IMR-90 (cell line): ENCODE measurements at regions not wholly inside any gene's neighbourhood (a gene's known extent, or its start where the extent isn't known, plus 50 kb on each side); places are given as distances from the start of the nearest gene placed in this dataset.

ENCODE experiments used
- ATAC-seq: fragments of 200-7000 bp; cut with Tn5 transposase; 2 replicates; pipeline ENCODE4 v1.9.1; 2020; ENCODE audit warnings: low read depth, mild to moderate bottlenecking, moderate library complexity
- BruUV-seq: library from RNA; stranded (reverse); fragments of 400-500 nt; replicated peaks from 2 replicates; lab custom pipeline; 2021; lab: Mats Ljungman, UMichigan
- CTCF ChIA-PET: fragments of 300-600 bp; formaldehyde crosslinking; extraction: SDS; loops from one replicate; lab custom pipeline; 2021; ENCODE audit warnings: antibody characterized with exemption; lab: Yijun Ruan, JAX
- POLR2A ChIA-PET: fragments of 300-600 bp; sonication (Branson Sonifier 250); formaldehyde crosslinking; loops from one replicate; lab custom pipeline; 2022; ENCODE audit warnings: antibody characterized with exemption; ENCODE audit not compliant: unreplicated experiment; lab: Charles Lee
- DNase-seq: peaks from one replicate; pipeline ENCODE4 v3.0.0; 2013
- H2AFZ ChIP-seq: replicated peaks from 2 replicates; pipeline ENCODE3; 2013; ENCODE audit warnings: low read length, mild to moderate bottlenecking; ENCODE audit not compliant: poor library complexity
- H2AK5ac ChIP-seq: 2 replicates; pipeline ENCODE4 v1.6.1; 2013; ENCODE audit warnings: low read depth, low read length, inconsistent platforms
- H2AK9ac ChIP-seq: replicated peaks from 2 replicates; pipeline ENCODE3; 2013; ENCODE audit warnings: mild to moderate bottlenecking, low read depth, low read length, moderate library complexity; ENCODE audit not compliant: poor library complexity
- H2BK120ac ChIP-seq: 2 replicates; pipeline ENCODE4 v1.6.1; 2013; ENCODE audit warnings: low read depth, low read length, inconsistent platforms
- H2BK15ac ChIP-seq: 3 replicates; pipeline ENCODE4 v1.6.1; 2013; ENCODE audit warnings: low read depth, low read length, inconsistent platforms
- H2BK20ac ChIP-seq: 2 replicates; pipeline ENCODE4 v1.6.1; 2013; ENCODE audit warnings: low read depth, mild to moderate bottlenecking, inconsistent platforms, low read length, moderate library complexity
- H2BK5ac ChIP-seq: 2 replicates; pipeline ENCODE4 v1.6.1; 2013; ENCODE audit warnings: mild to moderate bottlenecking, low read depth, low read length, inconsistent platforms; ENCODE audit not compliant: poor library complexity, severe bottlenecking
- H3K14ac ChIP-seq: replicated peaks from 2 replicates; pipeline ENCODE4 v1.6.1; 2013; ENCODE audit warnings: low read depth, low read length, inconsistent platforms
- H3K18ac ChIP-seq: 2 replicates; pipeline ENCODE4 v1.6.1; 2013; ENCODE audit warnings: low read depth, low read length, control low read depth
- H3K23ac ChIP-seq: 2 replicates; pipeline ENCODE4 v1.6.1; 2013; ENCODE audit warnings: low read depth, low read length, inconsistent platforms
- H3K27ac ChIP-seq: 2 replicates; pipeline ENCODE4 v1.5.1; 2013; ENCODE audit warnings: mild to moderate bottlenecking, control low read depth, low read length; ENCODE audit not compliant: insufficient read depth
- H3K27me3 ChIP-seq: 2 replicates; pipeline ENCODE4 v1.6.1; 2013; ENCODE audit warnings: low read length; ENCODE audit not compliant: control insufficient read depth, insufficient read depth
- H3K36me3 ChIP-seq: 2 replicates; pipeline ENCODE4 v1.6.1; 2013; ENCODE audit warnings: low read length, mixed read lengths; ENCODE audit not compliant: control insufficient read depth, insufficient read depth
- H3K4ac ChIP-seq: 2 replicates; pipeline ENCODE4 v1.6.1; 2013; ENCODE audit warnings: low read depth, low read length, inconsistent platforms
- H3K4me1 ChIP-seq: 2 replicates; pipeline ENCODE4 v1.6.1; 2013; ENCODE audit warnings: low read length, mixed read lengths; ENCODE audit not compliant: control insufficient read depth, insufficient read depth
- H3K4me2 ChIP-seq: 2 replicates; pipeline ENCODE4 v1.6.1; 2013; ENCODE audit warnings: low read depth, mild to moderate bottlenecking, control low read depth, low read length, moderate library complexity
- H3K4me3 ChIP-seq: 2 replicates; pipeline ENCODE4 v1.5.1; 2013; ENCODE audit warnings: low read depth, mild to moderate bottlenecking, control low read depth, low read length, moderate library complexity; ENCODE audit not compliant: insufficient read depth
- H3K56ac ChIP-seq: 2 replicates; pipeline ENCODE4 v1.6.1; 2013; ENCODE audit warnings: low read length, inconsistent platforms; ENCODE audit not compliant: insufficient read depth; ENCODE audit errors: extremely low read depth
- H3K79me1 ChIP-seq, 2 experiments: 2 replicates each; pipeline ENCODE4 v1.6.1; 2013; ENCODE audit warnings: low read length in 2 of 2, inconsistent platforms in 1 of 2, low read depth in 1 of 2
- H3K9ac ChIP-seq: 2 replicates; pipeline ENCODE4 v1.6.1; 2013; ENCODE audit warnings: low read depth, low read length, control low read depth
- H3K9me1 ChIP-seq: 2 replicates; pipeline ENCODE4 v1.6.1; 2013; ENCODE audit warnings: low read length, inconsistent platforms; ENCODE audit not compliant: insufficient read depth
- H3K9me3 ChIP-seq: 2 replicates; pipeline ENCODE4 v1.6.1; 2013; ENCODE audit warnings: low read length; ENCODE audit not compliant: control insufficient read depth, insufficient read depth
- H4K20me1 ChIP-seq: 2 replicates; pipeline ENCODE4 v1.6.1; 2013; ENCODE audit warnings: low read length, inconsistent platforms; ENCODE audit not compliant: insufficient read depth
- H4K5ac ChIP-seq: 2 replicates; pipeline ENCODE4 v1.6.1; 2013; ENCODE audit warnings: mild to moderate bottlenecking, low read depth, low read length, control low read depth
- H4K8ac ChIP-seq, 2 experiments: 2 replicates each; pipeline ENCODE4 v1.6.1; 2013; ENCODE audit warnings: low read depth in 2 of 2, low read length in 2 of 2, control low read depth in 1 of 2, inconsistent platforms in 1 of 2
- H4K91ac ChIP-seq: 2 replicates; pipeline ENCODE4 v1.6.1; 2013; ENCODE audit warnings: low read depth, low read length, inconsistent platforms; ENCODE audit not compliant: insufficient read depth
- BHLHE40 ChIP-seq: fragments of 150-350 bp; IDR thresholded peaks from 2 replicates; pipeline ENCODE4 v1.6.1; 2016; ENCODE audit warnings: mild to moderate bottlenecking, low read depth, low read length
- CEBPB ChIP-seq: IDR thresholded peaks from 2 replicates; pipeline ENCODE4 v1.6.1; 2012; ENCODE audit warnings: low read depth, low read length, improper control_type of control experiment
- CHD1 ChIP-seq: IDR thresholded peaks from 2 replicates; pipeline ENCODE4 v1.6.1; 2012; ENCODE audit warnings: low read depth, low read length, improper control_type of control experiment
- FOS ChIP-seq: fragments of 150-350 bp; IDR thresholded peaks from 2 replicates; pipeline ENCODE4 v1.6.1; 2016; ENCODE audit warnings: low read depth, low read length
- MAFK ChIP-seq: IDR thresholded peaks from 2 replicates; pipeline ENCODE4 v1.6.1; 2012; ENCODE audit warnings: low read depth, low read length, improper control_type of control experiment
- MAZ ChIP-seq: IDR thresholded peaks from 2 replicates; pipeline ENCODE4 v1.6.1; 2012; ENCODE audit warnings: low read depth, mild to moderate bottlenecking, low read length, improper control_type of control experiment, moderate library complexity, borderline replicate concordance
- MXI1 ChIP-seq: IDR thresholded peaks from 2 replicates; pipeline ENCODE4 v1.6.1; 2012; ENCODE audit warnings: low read depth, mild to moderate bottlenecking, low read length, moderate library complexity, borderline replicate concordance
- NFE2L2 ChIP-seq: fragments of 150-350 bp; IDR thresholded peaks from 2 replicates; pipeline ENCODE4 v1.6.1; 2016; ENCODE audit warnings: low read depth, mild to moderate bottlenecking, low read length
- POLR2A ChIP-seq: IDR thresholded peaks from 2 replicates; pipeline ENCODE4 v1.6.1; 2012; ENCODE audit warnings: mild to moderate bottlenecking, low read depth, low read length
- RAD21 ChIP-seq: IDR thresholded peaks from 2 replicates; pipeline ENCODE4 v1.6.1; 2012; ENCODE audit warnings: low read length, improper control_type of control experiment
- RCOR1 ChIP-seq: IDR thresholded peaks from 2 replicates; pipeline ENCODE4 v1.6.1; 2012; ENCODE audit warnings: mild to moderate bottlenecking, low read length, improper control_type of control experiment; ENCODE audit not compliant: insufficient replicate concordance
- RFX5 ChIP-seq: IDR thresholded peaks from 2 replicates; pipeline ENCODE4 v1.8.0; 2012; ENCODE audit warnings: low read depth, mild to moderate bottlenecking, low read length, moderate library complexity
- SMC3 ChIP-seq: fragments of 150-350 bp; IDR thresholded peaks from 2 replicates; pipeline ENCODE4 v1.6.1; 2016; ENCODE audit warnings: low read depth, mild to moderate bottlenecking, antibody characterized with exemption, low read length, moderate library complexity
- WGBS, 2 experiments: methylation state at CpG; one replicate each; pipeline versions ENCODE4 v1.1.5 to v1.1.7; 2013; ENCODE audit warnings: missing lambda C conversion rate in 2 of 2; ENCODE audit not compliant: insufficient read length in 1 of 2; ENCODE audit errors: extremely low coverage in 2 of 2; 5-methylcytosine and 5-hydroxymethylcytosine counted together
- dilution Hi-C: fragments of 300-500 bp; cut with HindIII; formaldehyde crosslinking; loops from one replicate; pipeline ENCODE4 v1.14.3; 2018; ENCODE audit warnings: low sequenced_read_pairs; ENCODE audit not compliant: unreplicated experiment
- in situ Hi-C: fragments of 300-500 bp; cut with MboI; formaldehyde crosslinking; loops from 3 replicates; pipeline ENCODE4 v1.14.3; 2019; ENCODE audit warnings: low sequenced_read_pairs, inconsistent platforms, mixed read lengths
- intact Hi-C: fragments of 100-400 bp; cut with micrococcal nuclease; formaldehyde crosslinking; loops from 2 replicates; pipeline ENCODE4 v1.10.0; 2022
- TF ChIP-seq, protein P1 (sequence below): fragments of 150-350 bp; IDR thresholded peaks from 2 replicates; pipeline ENCODE4 v1.6.1; 2016; ENCODE audit warnings: low read depth, mild to moderate bottlenecking, low read length, moderate library complexity, borderline replicate concordance
- TF ChIP-seq, protein P2 (sequence below): conservative IDR thresholded peaks from 2 replicates; pipeline ENCODE4 v1.5.1; 2012; ENCODE audit warnings: mild to moderate bottlenecking, low read depth, low read length, improper control_type of control experiment
- TF ChIP-seq, protein P3 (sequence below): fragments of 150-350 bp; IDR thresholded peaks from 2 replicates; pipeline ENCODE4 v1.6.1; 2017; ENCODE audit warnings: mild to moderate bottlenecking, antibody characterized with exemption, low read length, low read depth

DNA sequence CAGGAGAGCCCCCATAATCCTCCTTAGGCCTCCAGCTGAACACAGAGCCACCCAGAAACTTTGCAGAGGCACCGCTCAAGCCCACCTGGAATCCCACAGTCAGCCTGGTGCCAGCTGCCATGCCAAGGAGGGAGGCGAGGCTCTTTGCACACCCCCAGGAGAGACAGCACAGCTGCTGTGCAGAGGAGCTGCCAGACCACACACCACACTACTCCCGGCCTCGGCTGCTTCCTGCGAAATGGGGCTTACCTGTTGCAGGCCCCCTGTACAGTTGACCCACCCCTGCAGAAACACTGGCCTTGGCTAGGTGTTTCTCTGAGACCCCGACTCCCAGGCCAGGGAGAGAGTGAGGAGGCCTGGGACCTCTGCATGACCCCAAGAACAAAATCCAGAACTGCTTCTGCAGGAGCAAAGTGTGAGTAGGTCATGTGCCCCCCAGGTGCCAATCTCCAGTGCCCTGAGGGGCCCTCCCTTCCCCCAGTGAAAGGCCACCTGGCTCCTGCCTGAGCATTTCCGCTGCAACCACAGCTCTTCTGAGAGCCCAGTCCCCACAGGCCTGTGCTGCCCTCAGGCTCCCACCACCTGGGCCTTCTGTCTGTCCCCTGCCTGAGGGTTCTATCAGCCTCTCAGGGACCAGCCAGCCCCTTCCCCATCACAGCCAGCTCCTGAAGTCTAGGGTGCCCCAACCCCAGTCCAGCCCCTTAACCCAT, 580.4 kb downstream of the UQCRFS1 start:
- Histone ChIP-seq H3K4me2 (no peak overlapping the region), H3K27me3 (no peaks in the 10 kb centered on the region), H3K36me3 (no peaks in the 10 kb centered on the region), H3K4ac (no peak overlapping the region), H3K14ac (no peak overlapping the region), H3K9me3 (peaks cover 21% of the 10 kb centered on the region), H3K79me1 (no peaks in the 10 kb centered on the region), H3K9ac (no peak overlapping the region), H4K5ac (no peak overlapping the region), H3K23ac (no peak overlapping the region), H2AK5ac (no peak overlapping the region), H2BK20ac (no peak overlapping the region), H3K56ac (no peak overlapping the region), H2BK120ac (no peak overlapping the region), H3K4me3 (no peak overlapping the region), H4K91ac (no peak overlapping the region), H3K18ac (no peak overlapping the region), H2BK5ac (no peak overlapping the region), H2AK9ac (no peak overlapping the region), H4K8ac (no peak overlapping the region), H2AFZ (no peak overlapping the region), H3K9me1 (no peaks in the 10 kb centered on the region), H3K4me1 (no peaks in the 10 kb centered on the region), H4K20me1 (no peaks in the 10 kb centered on the region), H3K27ac (no peak overlapping the region), H2BK15ac (no peak overlapping the region)
- no TSS peak for BruUV-seq
- WGBS, 2 experiments = no CpG with 5 or more reads among the region's 7 CpGs
- in situ Hi-C loops (no loop called here), dilution Hi-C loops (no loop called here), intact Hi-C loops (no loop called here)
- CTCF ChIA-PET = no interaction called here
- no peak for ATAC-seq
- POLR2A ChIA-PET = no interaction called here
- no peak for DNase-seq
- TF ChIP-seq MAFK (no peak), FOS (no peak), CHD1 (no peak), RFX5 (no peak), MXI1 (no peak), MAZ (no peak), BHLHE40 (no peak), POLR2A (no peak), SMC3 (no peak), NFE2L2 (no peak), RCOR1 (no peak), RAD21 (no peak), CEBPB (no peak)
- TF ChIP-seq, protein P1, sequence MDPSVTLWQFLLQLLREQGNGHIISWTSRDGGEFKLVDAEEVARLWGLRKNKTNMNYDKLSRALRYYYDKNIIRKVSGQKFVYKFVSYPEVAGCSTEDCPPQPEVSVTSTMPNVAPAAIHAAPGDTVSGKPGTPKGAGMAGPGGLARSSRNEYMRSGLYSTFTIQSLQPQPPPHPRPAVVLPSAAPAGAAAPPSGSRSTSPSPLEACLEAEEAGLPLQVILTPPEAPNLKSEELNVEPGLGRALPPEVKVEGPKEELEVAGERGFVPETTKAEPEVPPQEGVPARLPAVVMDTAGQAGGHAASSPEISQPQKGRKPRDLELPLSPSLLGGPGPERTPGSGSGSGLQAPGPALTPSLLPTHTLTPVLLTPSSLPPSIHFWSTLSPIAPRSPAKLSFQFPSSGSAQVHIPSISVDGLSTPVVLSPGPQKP = no peak
- TF ChIP-seq, protein P2, sequence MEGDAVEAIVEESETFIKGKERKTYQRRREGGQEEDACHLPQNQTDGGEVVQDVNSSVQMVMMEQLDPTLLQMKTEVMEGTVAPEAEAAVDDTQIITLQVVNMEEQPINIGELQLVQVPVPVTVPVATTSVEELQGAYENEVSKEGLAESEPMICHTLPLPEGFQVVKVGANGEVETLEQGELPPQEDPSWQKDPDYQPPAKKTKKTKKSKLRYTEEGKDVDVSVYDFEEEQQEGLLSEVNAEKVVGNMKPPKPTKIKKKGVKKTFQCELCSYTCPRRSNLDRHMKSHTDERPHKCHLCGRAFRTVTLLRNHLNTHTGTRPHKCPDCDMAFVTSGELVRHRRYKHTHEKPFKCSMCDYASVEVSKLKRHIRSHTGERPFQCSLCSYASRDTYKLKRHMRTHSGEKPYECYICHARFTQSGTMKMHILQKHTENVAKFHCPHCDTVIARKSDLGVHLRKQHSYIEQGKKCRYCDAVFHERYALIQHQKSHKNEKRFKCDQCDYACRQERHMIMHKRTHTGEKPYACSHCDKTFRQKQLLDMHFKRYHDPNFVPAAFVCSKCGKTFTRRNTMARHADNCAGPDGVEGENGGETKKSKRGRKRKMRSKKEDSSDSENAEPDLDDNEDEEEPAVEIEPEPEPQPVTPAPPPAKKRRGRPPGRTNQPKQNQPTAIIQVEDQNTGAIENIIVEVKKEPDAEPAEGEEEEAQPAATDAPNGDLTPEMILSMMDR = no peak
- TF ChIP-seq, protein P3, sequence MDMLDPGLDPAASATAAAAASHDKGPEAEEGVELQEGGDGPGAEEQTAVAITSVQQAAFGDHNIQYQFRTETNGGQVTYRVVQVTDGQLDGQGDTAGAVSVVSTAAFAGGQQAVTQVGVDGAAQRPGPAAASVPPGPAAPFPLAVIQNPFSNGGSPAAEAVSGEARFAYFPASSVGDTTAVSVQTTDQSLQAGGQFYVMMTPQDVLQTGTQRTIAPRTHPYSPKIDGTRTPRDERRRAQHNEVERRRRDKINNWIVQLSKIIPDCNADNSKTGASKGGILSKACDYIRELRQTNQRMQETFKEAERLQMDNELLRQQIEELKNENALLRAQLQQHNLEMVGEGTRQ = no peak
